GM23338 (cell line): ENCODE measurements at regions not wholly inside any gene's neighbourhood (a gene's known extent, or its start where the extent isn't known, plus 50 kb on each side); places are given as distances from the start of the nearest gene placed in this dataset.
"Not testable (repeated sequence)": the region's sequence is repeated elsewhere in the genome, so short reads cannot be mapped to it uniquely, and the experiment has no call there.

Experiments used
- ATAC-seq: fragments of 200-7000 bp; cut with Tn5 transposase; 3 replicates; pipeline ENCODE4 v1.9.1; 2020
- DNase-seq: peaks from one replicate; pipeline ENCODE4 v3.0.0-alpha.2; 2015; ENCODE audit warnings: low spot score
- H2AFZ ChIP-seq: fragments of 200-600 bp; sonication (generic); 2 replicates; pipeline ENCODE4 v1.8.0; 2016; ENCODE audit warnings: antibody characterized with exemption, mild to moderate bottlenecking, moderate library complexity
- H3F3A ChIP-seq: fragments of 200-600 bp; sonication (generic); replicated peaks from 2 replicates; pipeline ENCODE4 v1.8.0; 2017; ENCODE audit warnings: antibody characterized with exemption, mixed run types, low read depth
- H3K27ac ChIP-seq: fragments of 200-600 bp; sonication (generic); 2 replicates; pipeline ENCODE4 v1.6.1; 2016; ENCODE audit warnings: low read depth
- H3K27me3 ChIP-seq: fragments of 200-600 bp; sonication (generic); 2 replicates; pipeline ENCODE4 v1.8.0; 2016; ENCODE audit warnings: mild to moderate bottlenecking, mixed run types, moderate library complexity; ENCODE audit not compliant: insufficient read depth
- H3K36me3 ChIP-seq: fragments of 200-600 bp; sonication (generic); 2 replicates; pipeline ENCODE4 v1.8.0; 2016; ENCODE audit warnings: mild to moderate bottlenecking; ENCODE audit not compliant: insufficient read depth
- H3K4me1 ChIP-seq: fragments of 200-600 bp; sonication (generic); 2 replicates; pipeline ENCODE4 v1.8.0; 2016; ENCODE audit warnings: mild to moderate bottlenecking, moderate library complexity; ENCODE audit not compliant: insufficient read depth
- H3K4me2 ChIP-seq: fragments of 200-600 bp; sonication (generic); 2 replicates; pipeline ENCODE4 v1.7.1; 2017; ENCODE audit warnings: mixed run types
- H3K4me3 ChIP-seq: fragments of 200-600 bp; sonication (generic); 2 replicates; pipeline ENCODE4 v1.6.1; 2016; ENCODE audit warnings: mixed run types
- H3K79me2 ChIP-seq: fragments of 200-600 bp; sonication (generic); replicated peaks from 2 replicates; pipeline ENCODE4 v1.8.0; 2017; ENCODE audit warnings: mild to moderate bottlenecking; ENCODE audit not compliant: insufficient read depth
- H3K9me2 ChIP-seq: fragments of 200-600 bp; sonication (generic); 2 replicates; pipeline ENCODE4 v1.8.0; 2017; ENCODE audit not compliant: insufficient read depth
- H4K20me1 ChIP-seq: fragments of 200-600 bp; sonication (generic); replicated peaks from 2 replicates; pipeline ENCODE4 v1.8.0; 2017; ENCODE audit warnings: mild to moderate bottlenecking; ENCODE audit not compliant: insufficient read depth
- H3K27ac Mint-ChIP-seq: 2 replicates; pipeline ENCODE4 v1.8.0; 2020; ENCODE audit warnings: inconsistent platforms, mild to moderate bottlenecking, moderate library complexity, mixed read lengths
- H3K27me3 Mint-ChIP-seq: 3 replicates; pipeline ENCODE4 v1.8.0; 2022; ENCODE audit warnings: low read depth, mild to moderate bottlenecking, moderate library complexity, mixed read lengths, inconsistent platforms; ENCODE audit not compliant: insufficient read depth, poor library complexity
- H3K36me3 Mint-ChIP-seq: 3 replicates; pipeline ENCODE4 v1.8.0; 2021; ENCODE audit warnings: low read depth, mild to moderate bottlenecking, inconsistent platforms, moderate library complexity, mixed read lengths
- H3K4me1 Mint-ChIP-seq: 3 replicates; pipeline ENCODE4 v1.8.0; 2020; ENCODE audit warnings: mild to moderate bottlenecking, inconsistent platforms, mixed read lengths
- H3K4me3 Mint-ChIP-seq: 3 replicates; pipeline ENCODE4 v1.8.0; 2021; ENCODE audit warnings: moderate library complexity, mild to moderate bottlenecking, inconsistent platforms, mixed read lengths
- H3K9me3 Mint-ChIP-seq: 3 replicates; pipeline ENCODE4 v1.8.0; 2020; ENCODE audit warnings: moderate library complexity, mild to moderate bottlenecking, inconsistent platforms, mixed read lengths
- CREB1 ChIP-seq: fragments of 250-450 bp; sonication (Bioruptor Pico); IDR thresholded peaks from 2 replicates; pipeline ENCODE4 v1.5.0; 2020; ENCODE audit warnings: low read depth, mild to moderate bottlenecking, moderate library complexity
- CTCF ChIP-seq, 2 experiments: fragments of 200-600 bp in 1 of 2; sonication (generic) in 1 of 2; conservative IDR thresholded peaks; 2 replicates each; pipeline versions ENCODE4 v1.5.1 to v1.6.1; 2016 to 2017; ENCODE audit warnings: antibody characterized with exemption in 2 of 2, low read depth in 2 of 2, mild to moderate bottlenecking in 2 of 2, moderate library complexity in 1 of 2
- ETS1 ChIP-seq: IDR thresholded peaks from 2 replicates; pipeline ENCODE4 v1.6.1; 2016; ENCODE audit warnings: antibody characterized with exemption
- EZH2 ChIP-seq: fragments of 200-600 bp; sonication (generic); IDR thresholded peaks from one replicate; pipeline ENCODE4 v1.8.0; 2017; ENCODE audit warnings: antibody characterized with exemption, mild to moderate bottlenecking, low read depth; ENCODE audit not compliant: unreplicated experiment
- EZH2phosphoT487 ChIP-seq: fragments of 200-600 bp; sonication (generic); IDR thresholded peaks from one replicate; pipeline ENCODE4 v1.8.1; 2018; ENCODE audit warnings: antibody characterized with exemption; ENCODE audit not compliant: unreplicated experiment
- JUNB ChIP-seq: IDR thresholded peaks from one replicate; pipeline ENCODE4 v1.6.1; 2016; ENCODE audit warnings: antibody characterized with exemption; ENCODE audit not compliant: unreplicated experiment
- NANOG ChIP-seq: IDR thresholded peaks from 2 replicates; pipeline ENCODE4 v1.6.1; 2016; ENCODE audit warnings: antibody characterized with exemption, borderline replicate concordance
- REST ChIP-seq: IDR thresholded peaks from one replicate; pipeline ENCODE4 v1.6.1; 2018; ENCODE audit warnings: antibody characterized with exemption; ENCODE audit not compliant: unreplicated experiment
- STAT1 ChIP-seq: IDR thresholded peaks from one replicate; pipeline ENCODE4 v1.6.1; 2016; ENCODE audit warnings: antibody characterized with exemption; ENCODE audit not compliant: unreplicated experiment
- ZNF331 ChIP-seq: fragments of 250-450 bp; sonication (Bioruptor Pico); IDR thresholded peaks from 2 replicates; pipeline ENCODE4 v1.5.0; 2020; ENCODE audit warnings: low read depth, mild to moderate bottlenecking, moderate library complexity
- ZNF462 ChIP-seq: fragments of 250-450 bp; sonication (Bioruptor Pico); IDR thresholded peaks from 2 replicates; pipeline ENCODE4 v1.5.0; 2020; ENCODE audit warnings: mild to moderate bottlenecking, moderate library complexity

- H3F3A ChIP-seq, H2AFZ ChIP-seq, H3K36me3 ChIP-seq, H3K4me3 Mint-ChIP-seq, H3K4me3 ChIP-seq, H3K4me1 ChIP-seq, H3K9me2 ChIP-seq, H3K27ac ChIP-seq, H3K27me3 ChIP-seq, H3K4me2 ChIP-seq, H4K20me1 ChIP-seq, H3K79me2 ChIP-seq, H3K4me1 Mint-ChIP-seq, DNase-seq, H3K27ac Mint-ChIP-seq, ATAC-seq, H3K27me3 Mint-ChIP-seq: not testable (repeated sequence)
- peaks cover 41% of the 10 kb centered on the region for H3K9me3 Mint-ChIP-seq
- H3K36me3 Mint-ChIP-seq: peaks cover 31% of the 10 kb centered on the region
Observed at GRCh38 chr12:86709017-86709416, 452.8 kb upstream of the MGAT4C start.

- no peaks in the 10 kb centered on the region for H3K4me1 ChIP-seq
- H3K4me1 Mint-ChIP-seq: no peaks in the 10 kb centered on the region
- no peaks in the 10 kb centered on the region for H3F3A ChIP-seq
- H3K36me3 ChIP-seq: no peaks in the 10 kb centered on the region
- no peak overlapping the region for H3K27ac Mint-ChIP-seq
- H2AFZ ChIP-seq: no peak overlapping the region
- ATAC-seq: no peak
- no peak overlapping the region for H3K27ac ChIP-seq
- H3K4me3 Mint-ChIP-seq: no peak overlapping the region
- H3K4me2 ChIP-seq: no peak overlapping the region
- no peaks in the 10 kb centered on the region for H3K79me2 ChIP-seq
- no peaks in the 10 kb centered on the region for H4K20me1 ChIP-seq
- no peaks in the 10 kb centered on the region for H3K27me3 ChIP-seq
- no peaks in the 10 kb centered on the region for H3K27me3 Mint-ChIP-seq
- no peaks in the 10 kb centered on the region for H3K9me2 ChIP-seq
- DNase-seq: no peak
- no peaks in the 10 kb centered on the region for H3K9me3 Mint-ChIP-seq
- H3K4me3 ChIP-seq: no peak overlapping the region
- H3K36me3 Mint-ChIP-seq: no peaks in the 10 kb centered on the region
- no peak for TF ChIP-seq ZNF462
- TF ChIP-seq ZNF331 (CRISPR knock-in tag): no peak
- TF ChIP-seq NANOG: no peak
- no peak for TF ChIP-seq EZH2
- no peak for TF ChIP-seq JUNB
- TF ChIP-seq REST: no peak
- TF ChIP-seq ETS1: no peak
- no peak for TF ChIP-seq EZH2phosphoT487
- no peak for TF ChIP-seq CREB1
- no peak for TF ChIP-seq STAT1
- TF ChIP-seq CTCF (conservative IDR thresholded peaks at IDR 0.05; ENCODE audit: low read depth in 2 of 2): no peak
Observed at GRCh38 chr12:86698641-86698980, 442.4 kb upstream of the MGAT4C start.
